GM20000 (cell line): ENCODE measurements at regions not wholly inside any gene's neighbourhood (a gene's known extent, or its start where the extent isn't known, plus 50 kb on each side); places are given as distances from the start of the nearest gene placed in this dataset.

ENCODE experiments used
- DNase-seq: peaks from one replicate; pipeline ENCODE4 v3.0.0; 2012; ENCODE audit warnings: low spot score
- CTCF ChIP-seq: IDR thresholded peaks from 2 replicates; pipeline ENCODE4 v1.5.1; 2012; ENCODE audit warnings: mild to moderate bottlenecking, control low read depth; ENCODE audit errors: extremely low read depth, missing control alignments

- no peak for TF ChIP-seq CTCF
Measured at GRCh38 chr2:126431136-126431535, 224.8 kb upstream of the GYPC start.

GRCh38 chr2:126436411-126436810 is 219.5 kb upstream of the GYPC start:
- no peak for DNase-seq
- no peak for TF ChIP-seq CTCF

More at GRCh38 chr2:126431136-126431535, 224.8 kb upstream of the GYPC start:
- no peak for DNase-seq

GRCh38 chr2:126437016-126437415 is 218.9 kb upstream of the GYPC start:
- no peak for DNase-seq
- no peak for TF ChIP-seq CTCF

GRCh38 chr2:126444512-126444911 is 211.4 kb upstream of the GYPC start:
- DNase-seq = no peak
- no peak for TF ChIP-seq CTCF

GRCh38 chr2:126446106-126446695 is 209.8 kb upstream of the GYPC start:
- DNase-seq = no peak
- TF ChIP-seq CTCF = no peak

- no peak for DNase-seq
- TF ChIP-seq CTCF = no peak
Measured at GRCh38 chr2:126448611-126449010, 207.3 kb upstream of the GYPC start.

- peak; percentile 14 for DNase-seq
- TF ChIP-seq CTCF = no peak
Measured at GRCh38 chr2:126449677-126450076, 206.3 kb upstream of the GYPC start.
